SHP77 (cell line): ENCODE measurements at regions not wholly inside any gene's neighbourhood (a gene's known extent, or its start where the extent isn't known, plus 50 kb on each side); places are given as distances from the start of the nearest gene placed in this dataset.
"Not testable (repeated sequence)": the region's sequence is repeated elsewhere in the genome, so short reads cannot be mapped to it uniquely, and the experiment has no call there.

ENCODE experiments used
- DNase-seq, 2 experiments: peaks; one replicate each; lab custom pipeline; 2025; lab: John Stamatoyannopoulos, UW

DNA sequence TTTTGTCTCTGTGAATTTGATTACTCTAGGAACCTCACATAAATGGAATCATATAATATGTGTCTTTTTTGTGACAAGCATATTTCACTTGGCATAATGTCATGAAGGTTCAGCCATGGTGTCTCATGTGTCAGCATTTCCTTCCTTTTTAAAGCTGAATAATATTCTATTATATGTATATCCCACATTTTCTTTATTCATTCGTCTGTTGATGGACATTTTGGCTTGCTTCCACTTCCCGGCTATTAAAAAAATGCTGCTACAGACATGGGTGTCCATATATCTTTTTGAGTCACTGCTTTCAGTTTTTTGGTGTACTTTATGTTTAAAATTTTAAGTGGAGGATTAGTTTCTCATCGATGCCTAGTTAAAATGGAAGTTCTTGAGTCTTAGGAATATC lies 59.8 kb upstream of the C5orf63 start:
- no peak for DNase-seq

- DNase-seq = no peak
Measured at GRCh38 chr5:127136908-127137307, 63.6 kb upstream of the C5orf63 start.

GRCh38 chr5:127143722-127144121 lies 70.4 kb upstream of the C5orf63 start:
- no peak for DNase-seq

DNA sequence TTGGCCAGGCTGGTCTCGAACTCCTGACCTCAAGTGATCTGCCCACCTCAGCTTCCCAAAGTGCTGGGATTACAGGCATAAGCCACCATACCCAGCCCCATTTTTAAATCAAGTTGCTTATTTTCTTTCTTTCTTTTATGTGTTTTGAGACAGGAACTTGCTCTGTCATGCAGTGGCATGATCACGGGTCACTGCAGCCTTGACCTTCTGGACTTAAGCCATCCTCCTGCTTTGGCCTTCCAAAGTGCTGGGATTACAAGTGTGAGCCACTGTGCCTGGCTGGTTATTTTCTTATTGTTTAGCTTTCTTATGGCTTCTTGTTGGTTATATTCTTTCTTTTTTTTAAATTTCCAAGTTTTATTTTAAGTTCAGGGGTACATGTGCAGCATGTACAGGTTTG lies 79.7 kb upstream of the C5orf63 start:
- DNase-seq = no peak

GRCh38 chr5:127153521-127153920 lies 80.2 kb upstream of the C5orf63 start:
- no peak for DNase-seq

DNA sequence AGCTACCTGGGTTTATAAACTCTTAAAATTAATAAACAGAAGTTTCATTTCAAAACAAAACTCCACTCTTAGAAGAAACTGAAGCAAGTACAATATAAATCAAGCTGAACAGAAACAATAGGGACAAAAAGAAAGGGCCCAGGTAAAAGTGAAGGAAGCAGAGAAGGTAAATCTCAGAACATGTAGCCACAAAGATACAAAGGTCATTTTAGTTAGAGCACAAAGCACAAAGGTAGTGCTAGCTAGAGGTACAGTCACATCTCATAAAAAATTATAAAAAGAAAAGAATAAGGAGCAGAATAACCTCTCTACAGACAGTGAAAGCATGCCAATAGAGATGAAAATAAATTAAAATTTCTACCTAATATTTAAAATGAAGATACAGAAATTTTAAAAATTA lies 90.4 kb upstream of the C5orf63 start:
- no peak for DNase-seq

GRCh38 chr5:127170918-127171600 lies 97.8 kb upstream of the C5orf63 start:
- DNase-seq = no peak

- DNase-seq = peak in 1 of 2 experiments; percentile 5
Measured at GRCh38 chr5:127176769-127177168, 103.5 kb upstream of the C5orf63 start.

- not testable (repeated sequence) for DNase-seq
Measured at GRCh38 chr5:127182631-127183030, 108.0 kb upstream of the MEGF10 start.

GRCh38 chr5:127183332-127183731 lies 107.3 kb upstream of the MEGF10 start:
- no peak for DNase-seq

DNA sequence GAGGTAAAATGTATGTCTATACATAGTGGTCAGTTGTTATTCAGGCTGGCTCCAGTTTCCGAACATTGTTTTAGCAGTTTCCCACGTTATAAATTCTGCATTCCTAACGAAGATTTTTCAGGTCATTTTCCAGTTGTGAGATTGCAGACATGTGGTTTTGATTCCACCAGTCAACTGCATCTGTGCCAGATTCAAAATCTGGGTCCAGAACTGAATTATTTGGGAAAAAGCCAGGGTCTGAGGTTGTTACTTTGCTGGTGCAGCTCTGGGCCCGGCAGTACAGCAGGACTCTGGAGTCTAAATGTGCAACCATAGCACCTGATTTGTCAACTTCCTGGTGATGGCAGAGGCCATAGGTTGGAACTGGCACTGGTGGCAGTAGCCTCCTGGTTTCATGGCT lies 105.7 kb upstream of the MEGF10 start:
- no peak for DNase-seq

DNA sequence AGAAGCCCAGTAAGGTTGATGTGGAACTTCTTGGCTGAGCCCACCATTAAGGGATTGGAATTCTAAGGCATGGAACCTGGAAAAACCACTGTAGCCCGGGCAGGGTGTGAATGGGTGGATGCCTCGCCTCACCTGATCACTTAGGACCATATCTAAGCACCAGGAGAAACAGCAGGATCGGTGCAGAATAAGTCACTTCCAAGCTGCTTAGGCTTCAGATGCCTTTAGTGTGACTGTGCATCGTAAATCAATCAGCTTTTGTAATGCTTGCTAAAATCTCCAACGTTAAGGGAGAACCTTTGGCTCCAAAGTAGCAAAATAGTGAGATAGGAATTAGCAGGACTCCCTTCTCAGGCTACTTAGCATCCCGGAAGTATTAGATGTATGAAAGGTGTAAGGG lies 103.9 kb upstream of the MEGF10 start:
- no peak for DNase-seq

- DNase-seq = peak; percentile 47 to 65
Measured at GRCh38 chr5:127187706-127188105, 102.9 kb upstream of the MEGF10 start.

- DNase-seq = no peak
Measured at GRCh38 chr5:127192150-127192549, 98.4 kb upstream of the MEGF10 start.

GRCh38 chr5:127192836-127193338 lies 97.7 kb upstream of the MEGF10 start:
- no peak for DNase-seq

DNA sequence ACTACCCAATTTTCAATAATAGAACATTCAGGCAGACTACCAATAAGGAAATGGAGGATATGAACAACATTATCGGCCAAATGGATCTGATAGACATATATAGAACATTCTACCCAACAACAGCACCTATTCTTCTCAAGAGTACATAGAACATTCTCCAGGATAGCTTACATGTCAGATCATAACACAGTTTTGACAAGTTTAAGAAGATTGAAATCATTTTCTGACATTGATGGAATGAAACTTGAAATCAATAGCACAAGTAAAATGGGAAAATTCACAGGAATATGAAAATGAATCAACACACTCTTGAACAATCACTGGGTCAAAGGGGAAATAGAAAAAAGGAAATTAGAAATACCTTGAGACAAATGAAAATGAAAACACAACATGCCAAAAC lies 94.6 kb upstream of the MEGF10 start:
- DNase-seq = no peak

GRCh38 chr5:127197402-127198167 lies 93.0 kb upstream of the MEGF10 start:
- peak; percentile 68 to 79 for DNase-seq

GRCh38 chr5:127202738-127203137 lies 87.9 kb upstream of the MEGF10 start:
- DNase-seq = not testable (repeated sequence)

GRCh38 chr5:127203818-127204217 lies 86.8 kb upstream of the MEGF10 start:
- no peak for DNase-seq

DNA sequence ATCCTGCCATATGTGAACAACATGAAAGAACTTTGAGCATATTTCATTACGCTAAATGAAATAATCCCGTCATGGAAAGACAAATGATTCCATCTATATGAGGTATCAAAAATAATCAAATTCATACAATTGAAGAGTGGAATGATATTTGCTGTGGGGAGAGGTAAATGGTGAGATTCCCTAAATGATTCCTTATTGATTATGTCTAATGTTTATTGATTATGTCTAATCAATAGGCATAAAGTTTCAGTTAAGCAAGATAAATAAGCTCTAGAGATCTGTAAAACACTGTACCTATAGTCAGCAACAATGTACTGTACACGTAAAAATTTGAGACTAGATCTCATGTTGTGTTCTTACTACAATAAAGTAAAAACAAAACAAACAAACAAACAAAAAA lies 85.4 kb upstream of the MEGF10 start:
- DNase-seq = no peak

- DNase-seq = peak; percentile 57 to 59
Measured at GRCh38 chr5:127206320-127207113, 84.1 kb upstream of the MEGF10 start.

DNA sequence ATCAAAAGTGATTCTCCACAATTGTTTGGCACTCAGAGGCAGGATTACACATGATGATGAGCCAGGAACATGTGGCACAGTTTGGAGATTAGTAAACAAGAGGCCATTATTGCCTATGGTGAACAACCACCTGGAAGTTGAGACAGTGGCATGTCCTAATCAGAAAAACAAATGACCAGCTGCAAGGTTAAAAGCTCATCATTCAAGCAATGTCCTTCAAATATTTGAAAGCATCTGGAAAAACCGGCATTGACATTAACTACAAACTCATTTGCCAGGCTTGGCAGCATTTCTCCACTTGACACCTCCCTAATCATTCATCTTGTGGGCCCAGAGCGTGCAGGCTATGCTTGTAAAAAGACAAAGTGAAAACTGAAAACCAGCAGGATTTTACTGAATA lies 80.6 kb upstream of the MEGF10 start:
- peak; percentile 12 to 17 for DNase-seq

GRCh38 chr5:127213231-127213630 lies 77.4 kb upstream of the MEGF10 start:
- no peak for DNase-seq
